NCI-H524 (cell line): ENCODE measurements at regions not wholly inside any gene's neighbourhood (a gene's known extent, or its start where the extent isn't known, plus 50 kb on each side); places are given as distances from the start of the nearest gene placed in this dataset.
A peak's percentile ranks its signal among the peaks of the same experiment; 100 is the strongest.
"Not testable (repeated sequence)": the region's sequence is repeated elsewhere in the genome, so short reads cannot be mapped to it uniquely, and the experiment has no call there.

Source experiments
- DNase-seq, 2 experiments: peaks; one replicate each; lab custom pipeline; 2025; lab: John Stamatoyannopoulos, UW

DNA sequence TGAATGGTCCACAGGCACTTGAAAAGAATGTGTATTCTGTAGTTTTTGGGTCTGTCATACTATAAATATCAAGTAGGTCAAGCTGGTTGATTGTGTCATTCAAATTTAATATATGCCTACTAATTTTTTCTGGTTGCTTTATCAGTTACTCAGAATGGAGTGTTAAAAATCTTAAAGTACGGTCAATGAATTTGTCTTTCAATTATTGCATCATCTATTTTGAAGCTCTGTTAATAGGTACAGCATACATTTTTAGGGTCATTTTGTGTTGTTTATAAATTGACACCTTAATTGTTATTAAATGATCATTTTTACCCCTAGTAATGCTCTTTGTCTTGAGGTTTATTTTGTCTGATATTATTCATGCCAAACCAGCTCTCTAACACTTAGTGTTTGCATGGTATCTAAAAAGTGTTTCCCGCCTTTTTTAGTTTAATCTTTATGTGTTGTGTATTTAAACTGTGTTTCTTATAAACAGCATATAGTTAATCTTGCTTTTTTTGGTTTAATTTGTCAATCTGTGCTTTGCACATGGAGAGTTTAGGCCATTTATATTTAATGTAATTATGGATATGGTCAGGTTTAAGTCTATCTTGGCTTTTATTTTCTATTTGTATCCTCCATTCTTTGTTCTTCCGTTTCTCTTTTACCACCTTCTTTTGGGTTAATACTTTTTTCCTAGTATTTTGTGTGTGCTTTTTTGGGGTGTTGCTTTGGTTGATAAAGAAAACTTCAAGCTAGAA lies 204.9 kb upstream of the EEF2KMT start:
- DNase-seq: no peak

DNA sequence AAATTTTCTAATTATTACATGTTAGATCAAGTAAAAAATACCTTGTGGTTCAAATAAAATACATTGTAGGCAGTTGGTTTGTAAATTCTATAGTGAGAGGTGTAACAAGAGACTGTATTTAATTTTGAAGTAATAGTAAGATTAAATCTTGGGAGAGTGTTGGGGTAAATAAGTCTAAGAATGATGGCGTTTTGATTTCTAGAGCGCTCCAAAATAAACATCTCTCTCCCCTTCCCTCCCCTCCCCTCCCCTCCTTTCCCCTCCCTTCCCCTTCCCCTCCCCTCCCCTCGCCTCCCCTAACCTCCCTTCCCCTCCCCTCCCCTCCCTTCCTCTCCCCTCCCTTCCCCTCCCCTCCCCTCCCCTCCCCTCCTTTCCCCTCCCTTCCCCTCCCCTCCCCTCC lies 200.6 kb upstream of the EEF2KMT start:
- no peak for DNase-seq

DNA sequence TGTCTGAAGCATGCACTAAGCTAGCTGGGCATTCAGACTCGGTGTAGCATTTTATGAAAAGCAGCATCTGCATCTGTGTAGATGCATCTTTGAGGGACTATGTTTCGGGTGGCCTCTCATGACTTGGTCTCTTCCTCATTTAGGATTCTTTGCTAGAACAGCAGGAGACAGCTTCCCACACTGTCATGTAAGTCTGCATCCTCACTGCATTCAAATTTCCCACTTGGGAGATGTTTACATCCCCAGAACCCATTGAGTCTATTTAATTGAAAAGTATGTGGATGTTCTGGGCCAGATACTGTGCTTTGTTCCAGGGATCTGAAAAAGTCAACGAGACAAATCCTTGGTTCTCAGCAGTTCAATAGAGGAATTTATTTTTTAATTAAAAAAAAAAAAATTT lies 198.6 kb upstream of the EEF2KMT start:
- no peak for DNase-seq

DNA sequence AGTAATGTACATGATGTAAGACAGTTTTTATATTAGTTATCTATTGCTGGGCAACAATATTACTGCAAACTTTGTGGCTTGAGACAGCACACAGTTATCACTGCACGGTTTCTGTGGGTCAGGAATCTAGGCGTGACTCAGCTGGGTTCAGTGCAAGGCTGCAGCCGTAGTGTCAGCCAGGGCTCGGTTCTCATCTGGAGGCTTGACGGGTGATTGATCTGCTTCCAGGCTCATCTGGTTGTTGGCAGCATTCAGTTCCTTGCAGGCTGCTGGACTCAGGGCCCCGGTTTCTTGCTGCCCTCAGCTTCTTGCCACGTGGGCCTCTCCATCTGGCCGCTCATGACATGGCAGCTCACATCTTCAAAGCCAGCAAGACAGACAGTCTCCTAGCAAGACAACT lies 197.7 kb upstream of the EEF2KMT start:
- DNase-seq: not testable (repeated sequence)

DNA sequence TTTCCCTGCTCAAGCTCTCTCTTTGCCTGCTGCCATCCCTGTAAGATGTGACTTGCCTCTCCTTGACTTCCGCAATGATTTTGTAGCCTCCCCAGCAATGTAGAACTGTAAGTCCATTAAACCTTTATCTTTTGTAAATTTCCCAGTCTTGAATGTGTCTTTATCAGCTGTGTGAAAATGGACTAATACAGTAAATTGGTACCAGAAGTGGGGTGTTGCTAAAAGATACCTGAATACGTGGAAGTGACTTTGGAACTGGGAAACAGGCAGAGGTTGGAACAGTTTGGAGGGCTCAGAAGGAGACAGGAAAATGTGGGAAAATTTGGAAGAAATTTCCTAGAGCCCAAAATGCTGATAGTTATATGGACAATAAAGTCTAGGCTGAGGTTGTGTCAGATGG lies 184.6 kb upstream of the EEF2KMT start:
- DNase-seq: not testable (repeated sequence)

DNA sequence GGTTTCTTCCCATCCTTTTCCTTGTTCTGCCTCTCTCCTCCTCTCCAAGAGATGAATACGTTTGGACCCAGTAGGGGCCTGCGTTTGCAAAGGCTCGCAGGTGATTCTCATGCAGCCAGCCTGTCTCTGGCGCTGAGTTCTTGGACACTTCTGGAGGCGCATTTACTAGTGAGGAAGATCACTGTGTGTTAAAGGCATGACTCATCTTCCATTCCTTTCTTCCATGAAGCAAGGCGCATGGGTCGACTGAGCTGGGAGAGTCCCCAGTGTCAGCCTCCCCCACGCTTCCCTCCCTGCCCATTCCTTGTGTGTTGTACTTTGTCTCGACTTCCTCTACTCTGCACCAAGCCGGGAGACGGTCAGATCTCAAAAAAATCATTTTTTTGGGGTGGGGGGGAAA lies 159.9 kb upstream of the EEF2KMT start:
- DNase-seq: no peak

DNA sequence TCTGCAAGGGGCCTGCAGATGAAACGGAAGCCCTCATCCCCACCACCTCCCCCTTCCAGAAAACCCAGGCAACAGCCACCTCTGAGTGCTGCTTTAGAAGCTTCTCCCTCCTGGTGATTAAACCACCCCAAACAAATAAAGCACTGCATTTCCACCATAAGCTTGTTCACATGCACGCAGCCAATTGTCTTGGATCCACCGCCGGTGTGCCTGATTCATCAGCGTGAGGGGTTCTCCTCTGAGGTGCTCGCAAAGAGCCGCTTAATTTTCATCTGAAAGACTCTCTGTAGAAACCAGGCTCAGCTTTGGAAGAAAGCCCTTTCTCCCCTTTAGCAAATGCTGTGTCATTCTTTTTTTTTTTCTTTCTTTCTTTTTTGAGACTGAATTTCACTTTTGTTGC lies 155.2 kb upstream of the EEF2KMT start:
- DNase-seq: no peak

DNA sequence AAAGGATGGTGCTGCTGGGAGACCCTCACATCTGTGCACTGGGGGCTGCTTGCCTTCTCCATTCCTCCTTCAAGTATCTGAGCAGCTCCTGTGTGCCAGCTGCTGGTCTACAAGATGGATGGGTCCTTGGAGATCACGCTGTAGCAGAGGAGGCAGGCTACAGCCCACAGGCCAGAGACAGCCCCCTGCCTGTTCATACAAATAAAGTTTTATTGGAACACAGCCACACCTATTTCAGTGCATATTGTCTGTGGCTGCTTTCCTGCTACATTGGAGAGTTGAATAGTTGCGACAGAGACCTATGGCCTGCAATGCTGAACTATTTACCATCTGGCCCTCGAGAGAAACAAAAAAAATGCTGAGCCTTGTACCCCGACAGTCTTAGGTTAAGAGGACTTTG lies 149.8 kb upstream of the EEF2KMT start:
- DNase-seq: not testable (repeated sequence)

DNA sequence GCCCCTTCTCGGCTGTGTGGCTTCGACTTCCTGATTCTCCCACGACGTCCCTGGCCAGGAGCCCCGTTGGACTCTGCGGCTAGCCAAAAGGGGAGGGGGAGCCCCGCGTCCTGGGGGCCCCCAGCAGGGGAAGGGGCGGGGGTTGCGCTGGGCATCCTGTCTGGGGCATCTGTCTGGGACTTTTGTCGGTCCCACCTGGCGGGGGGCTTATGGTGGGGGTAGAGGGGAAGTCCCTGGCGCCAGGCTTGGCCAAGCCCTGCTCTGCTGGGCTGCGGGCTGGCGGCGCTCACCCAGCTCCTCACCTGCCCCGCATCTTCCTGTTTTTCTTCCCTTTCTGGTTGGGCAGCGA lies 142.7 kb upstream of the EEF2KMT start:
- DNase-seq: not testable (repeated sequence)

DNA sequence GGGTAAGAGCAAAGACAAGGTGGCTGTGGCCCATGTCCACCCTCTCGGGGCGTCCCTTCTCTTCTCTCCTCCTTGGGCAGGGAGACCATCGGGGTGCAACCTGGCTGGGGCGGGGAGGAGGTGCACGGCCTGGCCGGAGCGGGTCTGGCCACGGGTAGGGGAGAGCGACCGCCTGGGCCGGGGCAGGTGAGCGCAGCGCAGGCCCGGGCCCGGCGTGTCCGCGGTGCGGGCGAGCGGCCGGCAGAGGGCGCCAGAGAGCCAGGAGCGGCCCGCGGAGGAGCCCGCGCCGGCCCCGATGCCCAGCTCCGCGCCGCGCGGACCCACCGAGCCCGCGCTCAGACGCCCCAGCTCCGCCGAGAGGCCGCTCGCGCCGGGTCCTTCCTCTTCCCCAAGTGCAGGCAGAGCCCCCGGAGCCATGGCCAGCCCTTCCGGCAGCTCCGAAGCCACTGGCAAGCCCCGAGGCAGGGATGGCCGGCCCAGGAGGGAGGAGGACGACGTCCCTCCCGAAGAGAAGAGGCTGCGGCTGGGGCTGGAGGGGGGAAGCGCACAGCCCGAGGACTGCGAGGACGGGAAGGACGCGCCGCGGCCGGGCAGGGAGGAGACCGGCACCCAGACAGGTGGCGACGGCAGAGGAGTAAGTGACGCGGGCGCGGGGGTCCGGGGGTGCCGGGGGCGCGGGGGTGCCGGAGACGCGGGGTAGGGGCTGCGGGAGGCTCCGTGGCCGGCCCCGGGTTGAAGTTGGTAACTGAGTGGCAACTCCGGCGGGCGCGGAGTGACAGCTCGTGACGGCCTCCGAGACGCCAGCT lies 142.1 kb upstream of the EEF2KMT start:
- peak in 1 of 2 experiments; percentile 2 for DNase-seq

DNA sequence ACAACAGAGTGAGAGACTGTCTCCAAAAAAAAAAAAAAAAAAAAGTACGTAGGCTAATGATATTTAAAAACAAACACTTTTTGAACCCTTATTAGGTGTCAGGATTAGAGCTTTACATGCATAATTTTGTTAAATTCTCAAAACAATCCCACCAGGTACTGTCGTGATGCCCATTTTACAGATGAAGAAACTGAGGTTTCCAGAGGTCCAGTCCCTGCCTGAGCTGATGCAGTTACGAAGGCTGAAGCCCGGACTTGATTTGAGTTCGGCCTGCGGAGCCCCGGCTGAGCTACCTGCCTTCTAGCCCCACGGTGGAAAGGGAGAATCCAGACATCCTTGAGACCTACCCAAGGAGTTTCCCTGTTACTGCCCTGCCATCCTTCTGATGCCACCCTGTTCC lies 137.5 kb upstream of the EEF2KMT start:
- DNase-seq: no peak

DNA sequence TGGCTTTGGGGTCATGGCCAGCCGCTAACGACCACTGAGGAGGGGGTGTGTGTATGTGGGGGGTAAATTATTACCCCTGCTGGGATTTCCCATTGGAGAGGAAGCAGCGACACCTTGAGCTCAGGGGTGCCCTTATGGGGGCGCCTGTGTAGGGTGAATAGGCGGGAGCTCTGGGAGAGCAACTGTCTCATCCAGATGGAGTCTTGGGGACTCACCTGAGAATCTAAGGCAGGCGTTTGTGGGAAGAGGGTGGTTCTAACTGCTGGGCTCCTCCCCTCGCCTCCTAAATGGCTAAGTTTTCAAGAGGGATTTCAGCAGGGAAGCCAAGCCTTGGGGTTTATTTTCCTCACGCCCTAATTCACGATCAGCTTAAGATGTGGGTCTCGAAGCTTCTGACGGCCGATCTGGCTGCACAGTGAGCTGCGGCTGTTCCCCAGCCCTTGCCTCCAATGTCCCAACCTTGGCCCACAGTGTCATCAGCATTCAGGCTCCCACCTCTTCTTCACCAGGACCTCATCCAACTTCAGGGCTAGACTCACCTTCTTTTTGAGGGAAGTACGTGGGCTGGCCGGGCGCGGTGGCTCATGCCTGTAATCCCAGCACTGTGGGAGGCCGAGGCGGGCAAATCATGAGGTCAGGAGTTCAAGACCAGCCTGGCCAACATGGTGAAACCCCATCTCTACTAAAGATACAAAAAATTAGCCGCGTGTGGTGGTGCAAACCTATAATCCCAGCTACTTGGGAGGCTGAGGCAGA lies 136.9 kb upstream of the EEF2KMT start:
- DNase-seq: no peak

DNA sequence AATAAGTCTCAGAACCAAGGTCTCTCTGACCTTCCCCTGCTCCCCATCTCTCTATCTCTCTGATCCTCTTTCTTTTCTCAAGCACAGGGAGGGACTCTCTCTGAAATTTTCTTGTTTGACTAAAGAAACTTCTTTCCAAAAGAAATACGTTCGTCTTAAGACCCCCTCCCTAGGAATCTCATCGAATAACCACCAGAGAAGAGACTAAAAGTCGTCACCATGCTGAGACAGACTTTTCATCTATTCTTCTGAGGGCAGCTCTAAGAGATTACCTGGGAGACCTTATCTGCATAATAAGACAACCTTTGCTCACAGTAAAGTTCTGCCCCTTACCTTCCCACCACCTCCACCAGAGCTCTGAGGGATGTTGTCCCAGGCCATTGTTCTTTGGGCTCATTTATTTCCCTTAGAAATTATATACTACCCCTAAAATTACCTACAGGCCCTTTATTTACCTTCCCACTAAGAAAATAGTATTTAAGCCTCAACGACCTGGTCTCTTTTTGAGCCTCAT lies 133.7 kb upstream of the EEF2KMT start:
- no peak for DNase-seq

DNA sequence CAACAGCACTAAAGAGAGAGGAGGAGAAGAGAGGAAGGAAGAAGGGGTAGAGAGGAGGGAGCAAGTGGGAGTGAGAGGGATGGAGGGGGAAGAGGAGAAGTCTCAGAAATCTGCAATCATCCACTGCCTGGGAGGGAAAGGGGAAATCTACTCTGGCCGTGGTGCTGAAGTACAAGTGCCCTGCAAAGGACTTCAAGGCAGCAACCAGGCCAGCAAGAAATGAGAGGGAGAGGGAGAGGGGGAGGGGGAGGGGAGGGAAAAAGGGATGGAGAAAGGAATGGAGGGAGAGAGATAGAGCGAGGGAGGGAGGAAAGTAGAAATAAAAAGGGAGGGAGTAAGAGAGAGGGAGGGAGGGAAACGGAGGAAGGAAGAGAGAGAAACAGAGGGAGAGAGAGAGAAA lies 130.8 kb upstream of the EEF2KMT start:
- DNase-seq: no peak

DNA sequence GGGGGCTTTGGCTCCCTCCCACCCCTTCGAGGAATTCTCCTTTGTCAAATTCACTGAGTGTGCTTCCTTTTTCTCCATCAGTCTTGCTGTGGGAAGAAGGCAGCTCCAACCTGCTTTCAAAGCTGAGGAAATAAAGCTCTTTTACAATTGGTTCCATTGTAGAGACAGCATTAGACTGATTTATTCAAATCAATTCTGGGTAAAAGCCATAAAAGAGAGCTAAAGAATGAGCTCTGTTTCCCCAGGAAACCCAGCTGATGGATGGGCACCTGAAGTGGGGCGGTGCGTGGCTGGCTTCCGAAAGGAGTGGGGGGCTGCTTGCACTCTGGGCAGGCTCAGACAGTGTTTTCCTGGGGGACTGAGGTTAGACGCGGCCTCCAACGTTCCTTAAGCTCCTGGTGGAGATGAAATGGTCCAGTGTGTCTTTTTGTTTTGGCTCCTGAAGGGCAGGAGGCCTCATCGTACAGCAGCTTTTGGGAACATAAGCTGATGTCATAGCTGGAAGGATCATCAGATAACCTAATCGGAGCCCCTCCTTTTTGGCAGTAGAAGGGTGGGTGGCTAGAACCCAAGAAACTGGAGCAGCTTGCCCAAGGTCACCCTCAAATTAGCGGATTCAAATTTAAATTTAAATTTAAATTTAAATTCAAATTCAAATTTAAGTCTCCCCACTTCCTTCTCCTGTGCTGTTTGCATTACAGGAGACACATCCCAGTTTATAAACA lies 128.5 kb upstream of the EEF2KMT start:
- no peak for DNase-seq

DNA sequence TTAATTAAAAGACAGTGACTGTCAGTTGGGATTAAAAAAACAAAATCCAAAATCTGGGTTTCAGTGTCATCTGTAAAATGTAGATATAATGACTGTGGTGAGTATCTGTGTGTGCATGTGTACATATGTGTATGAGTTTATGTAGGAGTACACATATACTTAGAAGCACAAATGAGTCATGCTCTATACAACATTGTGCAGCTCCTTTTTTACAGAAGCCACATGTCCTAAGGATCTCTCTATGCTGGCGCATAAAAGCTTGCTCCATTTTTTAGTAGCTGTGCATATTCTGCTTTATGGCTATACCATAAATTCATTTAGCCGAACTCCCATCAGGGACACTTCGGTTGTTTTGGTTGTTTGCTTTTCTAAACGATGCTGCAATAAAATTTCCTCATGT lies 125.2 kb upstream of the EEF2KMT start:
- no peak for DNase-seq

DNA sequence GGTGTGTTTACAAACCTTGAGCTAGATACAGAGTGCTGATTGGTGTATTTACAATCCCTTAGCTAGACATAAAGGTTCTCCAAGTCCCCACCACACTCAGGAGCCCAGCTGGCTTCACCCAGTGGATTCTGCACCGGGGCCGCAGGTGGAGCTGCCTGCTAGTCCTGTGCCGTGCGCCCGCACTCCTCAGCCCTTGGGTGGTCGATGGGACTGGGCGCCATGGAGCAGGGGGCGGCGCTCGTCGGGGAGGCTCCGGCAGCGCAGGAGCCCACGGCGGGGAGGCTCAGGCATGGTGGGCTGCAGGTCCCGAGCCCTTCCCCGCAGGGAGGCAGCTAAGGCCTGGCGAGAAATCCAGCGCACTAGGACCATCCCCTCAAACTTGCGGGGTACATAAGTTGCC lies 124.2 kb upstream of the EEF2KMT start:
- not testable (repeated sequence) for DNase-seq

DNA sequence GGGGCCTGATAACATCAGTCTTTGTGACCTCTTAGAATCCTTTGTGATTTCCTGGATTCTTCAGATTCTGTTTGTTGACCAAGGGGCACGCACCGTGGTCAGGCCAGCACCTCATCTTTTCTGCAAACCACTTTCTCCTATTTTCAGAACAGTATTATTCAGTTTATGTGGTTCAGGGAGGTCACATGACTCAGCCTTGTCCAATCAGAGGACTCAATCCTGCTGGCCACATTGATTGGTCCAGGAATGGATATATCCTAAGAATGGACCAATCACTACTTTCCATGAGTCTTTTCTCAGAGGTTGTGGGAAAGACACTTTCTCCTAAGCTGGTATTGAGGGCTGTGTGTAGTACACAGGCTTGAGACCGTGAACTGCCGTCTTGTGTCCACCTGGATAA lies 123.1 kb upstream of the EEF2KMT start:
- DNase-seq: no peak

DNA sequence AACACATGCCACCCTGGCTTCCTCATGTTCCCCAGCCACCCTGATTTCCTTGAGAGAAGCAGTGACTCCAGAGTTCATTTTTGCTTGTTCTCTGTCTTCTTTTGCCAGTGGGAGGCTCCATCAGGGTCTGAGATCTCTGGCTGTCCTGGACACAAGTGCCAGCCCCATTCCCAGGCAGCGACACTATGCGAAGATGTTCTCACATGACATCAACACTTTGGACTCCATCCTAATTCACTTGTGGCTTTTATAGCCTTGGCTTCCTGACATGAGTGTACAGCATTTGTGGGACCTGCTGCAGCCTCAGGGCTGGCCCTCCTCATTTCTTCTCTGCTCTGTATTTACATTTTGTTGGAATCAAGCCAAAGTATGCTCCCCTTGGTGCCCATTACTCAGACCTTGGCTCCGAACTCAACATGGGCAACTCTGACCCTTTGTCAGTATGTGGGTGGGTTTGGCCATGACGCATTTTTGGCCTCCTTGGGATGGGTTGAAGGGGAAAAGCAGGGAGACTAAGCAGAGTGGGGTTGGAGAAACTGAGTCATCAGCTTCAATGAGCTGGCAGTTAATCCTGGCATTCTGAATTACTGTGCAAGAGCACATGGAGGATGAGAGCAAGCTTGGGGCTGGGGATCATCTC lies 119.0 kb upstream of the EEF2KMT start:
- DNase-seq: no peak

DNA sequence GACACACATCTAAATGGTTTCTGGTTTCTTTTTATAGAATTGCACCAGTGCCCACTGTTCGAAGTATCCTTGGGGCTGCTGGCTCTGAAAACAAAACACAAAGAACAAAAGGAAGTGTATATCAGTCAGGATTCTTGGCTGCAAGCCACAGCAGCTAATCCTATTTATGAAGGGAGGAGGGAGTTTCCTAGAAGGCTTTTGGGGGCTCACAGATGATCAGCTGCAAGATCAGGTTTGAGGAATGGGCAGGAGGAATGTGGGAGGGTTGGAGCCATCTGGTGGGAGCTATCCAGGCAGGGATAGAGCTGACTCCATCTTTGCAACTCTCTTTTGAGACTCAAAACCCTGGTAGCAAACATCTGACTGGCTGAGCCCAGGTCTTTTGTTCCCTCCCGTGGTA lies 118.3 kb upstream of the EEF2KMT start:
- peak in 1 of 2 experiments; percentile 16 for DNase-seq

DNA sequence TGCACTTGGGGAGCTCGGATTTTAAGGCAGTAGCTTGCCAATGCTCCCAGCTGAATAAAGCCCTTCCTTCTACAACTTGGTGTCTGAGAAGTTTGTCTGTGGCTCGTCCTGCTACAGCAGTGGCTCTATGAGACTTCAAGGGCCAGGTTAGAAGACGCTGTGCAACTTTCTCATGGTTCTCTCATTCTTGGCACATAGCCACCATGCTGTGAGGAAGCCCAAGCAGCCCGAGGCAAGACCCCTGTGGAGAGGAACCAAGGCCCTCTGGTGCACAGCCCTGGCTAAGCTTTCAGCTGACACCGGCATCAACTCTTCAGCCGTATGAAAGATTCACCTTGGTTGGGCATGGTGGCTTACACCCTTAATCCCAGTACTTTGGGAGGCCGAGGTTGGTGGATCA lies 116.9 kb upstream of the EEF2KMT start:
- no peak for DNase-seq
